OCI-LY7 (cell line): ENCODE measurements at regions not wholly inside any gene's neighbourhood (a gene's known extent, or its start where the extent isn't known, plus 50 kb on each side); places are given as distances from the start of the nearest gene placed in this dataset.

ENCODE experiments used
- BruUV-seq: library from RNA; stranded (reverse); fragments of 400-500 nt; replicated peaks from 2 replicates; lab custom pipeline; 2021; lab: Mats Ljungman, UMichigan
- CTCF ChIA-PET: fragments of 300-600 bp; sonication (Branson Sonifier 250); formaldehyde crosslinking; loops from one replicate; lab custom pipeline; 2022; ENCODE audit warnings: antibody characterized with exemption; ENCODE audit not compliant: unreplicated experiment; lab: Charles Lee
- POLR2A ChIA-PET: fragments of 300-600 bp; sonication (Branson Sonifier 250); formaldehyde crosslinking; loops from one replicate; lab custom pipeline; 2022; ENCODE audit warnings: antibody characterized with exemption; lab: Charles Lee
- DNase-seq: peaks from one replicate; pipeline ENCODE4 v3.0.0-alpha.2; 2015; ENCODE audit warnings: low spot score
- H2AFZ ChIP-seq: fragments of 200-600 bp; sonication (generic), shearing (Covaris generic); 2 replicates; pipeline ENCODE4 v1.6.1; 2014; ENCODE audit warnings: mild to moderate bottlenecking, antibody characterized with exemption, low read length, moderate library complexity
- H3K27ac ChIP-seq: fragments of 200-600 bp; sonication (generic); 2 replicates; pipeline ENCODE4 v1.5.1; 2014; ENCODE audit warnings: mixed run types, low read depth, mild to moderate bottlenecking, moderate library complexity, low read length, inconsistent platforms; ENCODE audit not compliant: poor library complexity, severe bottlenecking
- H3K36me3 ChIP-seq: fragments of 200-600 bp; sonication (generic); 2 replicates; pipeline ENCODE4 v1.6.1; 2014; ENCODE audit warnings: mild to moderate bottlenecking, antibody characterized with exemption, low read length, moderate library complexity, mixed read lengths; ENCODE audit not compliant: insufficient read depth
- H3K4me1 ChIP-seq: fragments of 200-600 bp; sonication (generic); 2 replicates; pipeline ENCODE4 v1.5.1; 2014; ENCODE audit warnings: mild to moderate bottlenecking, low read length; ENCODE audit not compliant: insufficient read depth, poor library complexity, severe bottlenecking
- H3K4me2 ChIP-seq: fragments of 200-600 bp; sonication (generic); 2 replicates; pipeline ENCODE4 v1.6.1; 2014; ENCODE audit warnings: mild to moderate bottlenecking, low read length
- H3K4me3 ChIP-seq: fragments of 200-600 bp; sonication (generic); 2 replicates; pipeline ENCODE4 v1.5.1; 2014; ENCODE audit warnings: mild to moderate bottlenecking, low read depth, low read length; ENCODE audit not compliant: poor library complexity, severe bottlenecking
- H3K79me2 ChIP-seq: fragments of 200-600 bp; sonication (generic); 2 replicates; pipeline ENCODE4 v1.6.1; 2016; ENCODE audit warnings: low read depth, mild to moderate bottlenecking, low read length, moderate library complexity, mixed read lengths; ENCODE audit not compliant: insufficient read depth
- H3K9me2 ChIP-seq: fragments of 200-600 bp; sonication (generic); 2 replicates; pipeline ENCODE4 v1.6.1; 2016; ENCODE audit warnings: mild to moderate bottlenecking, low read length, mixed read lengths; ENCODE audit not compliant: insufficient read depth
- H3K9me3 ChIP-seq: fragments of 200-600 bp; sonication (generic); 2 replicates; pipeline ENCODE4 v1.6.1; 2014; ENCODE audit warnings: mild to moderate bottlenecking, mixed run types, low read length, mixed read lengths
- H4K20me1 ChIP-seq: fragments of 200-600 bp; sonication (generic); 2 replicates; pipeline ENCODE4 v1.6.1; 2014; ENCODE audit warnings: mild to moderate bottlenecking, antibody characterized with exemption, low read length, moderate library complexity, mixed read lengths; ENCODE audit not compliant: insufficient read depth
- EZH2phosphoT487 ChIP-seq: fragments of 200-600 bp; sonication (generic); IDR thresholded peaks from 2 replicates; pipeline ENCODE4 v1.6.1; 2018; ENCODE audit warnings: low read depth, borderline replicate concordance, mild to moderate bottlenecking, mixed run types, antibody characterized with exemption, low read length, moderate library complexity, mixed read lengths
- intact Hi-C: fragments of 100-400 bp; cut with micrococcal nuclease; formaldehyde crosslinking; loops from one replicate; pipeline ENCODE4 v1.10.0; 2022; ENCODE audit not compliant: unreplicated experiment
- TF ChIP-seq, protein P1 (sequence below): fragments of 200-600 bp; sonication (generic); conservative IDR thresholded peaks from 2 replicates; pipeline ENCODE4 v1.5.1; 2014; ENCODE audit warnings: mild to moderate bottlenecking, antibody characterized with exemption, low read length, moderate library complexity, mixed read lengths

DNA sequence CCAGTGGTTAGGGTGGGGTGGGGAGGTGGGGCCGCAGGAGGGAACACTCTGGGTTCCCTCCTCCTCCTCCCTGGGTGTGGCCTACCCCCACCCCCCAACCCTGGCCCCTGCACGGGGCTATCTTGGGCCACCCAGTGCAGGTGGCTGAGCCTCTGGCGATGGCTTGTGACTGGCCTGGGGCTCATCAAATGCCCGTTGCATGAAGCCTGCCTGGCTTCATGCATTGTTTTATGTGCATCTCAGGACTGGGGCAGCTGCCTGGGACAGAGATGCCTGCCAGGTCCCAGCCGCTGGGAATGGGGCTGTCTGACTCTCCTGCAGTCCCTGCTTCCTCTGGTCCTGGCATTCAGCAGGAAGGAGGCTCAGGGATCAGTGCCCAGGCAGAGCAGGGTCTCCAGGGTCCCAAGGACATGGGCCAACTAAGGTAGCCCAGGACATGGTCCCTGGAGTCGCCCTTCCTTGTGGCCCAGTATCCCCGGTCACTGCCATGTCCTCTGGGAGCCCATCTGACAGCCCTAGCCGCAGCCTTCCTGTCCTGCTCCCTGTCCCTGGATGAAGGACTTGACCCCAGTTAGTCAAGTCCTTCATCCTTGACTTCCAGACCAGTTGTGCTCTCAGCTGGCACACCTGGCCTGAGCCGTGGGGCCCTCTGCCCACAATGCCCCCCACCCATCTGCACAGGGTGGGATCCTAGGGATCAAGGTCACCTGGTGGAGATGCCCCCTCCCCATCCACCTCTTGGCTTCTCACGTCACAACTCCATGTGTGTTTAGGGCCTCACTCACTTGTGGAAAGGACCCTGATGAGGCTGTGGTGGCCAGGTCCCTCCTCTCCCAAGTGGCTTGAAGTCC is 112.1 kb upstream of the FGF3 start:
- ChIA-PET CTCF (no interaction called here), POLR2A (no interaction called here)
- Histone ChIP-seq H3K4me1 (no peaks in the 10 kb centered on the region), H3K27ac (no peak overlapping the region), H4K20me1 (no peaks in the 10 kb centered on the region), H3K4me2 (no peak overlapping the region), H3K36me3 (no peaks in the 10 kb centered on the region), H3K4me3 (no peak overlapping the region), H3K9me3 (no peaks in the 10 kb centered on the region), H3K9me2 (no peaks in the 10 kb centered on the region), H3K79me2 (no peaks in the 10 kb centered on the region), H2AFZ (no peak overlapping the region)
- no peak for DNase-seq
- BruUV-seq = no TSS peak
- TF ChIP-seq, protein P1, sequence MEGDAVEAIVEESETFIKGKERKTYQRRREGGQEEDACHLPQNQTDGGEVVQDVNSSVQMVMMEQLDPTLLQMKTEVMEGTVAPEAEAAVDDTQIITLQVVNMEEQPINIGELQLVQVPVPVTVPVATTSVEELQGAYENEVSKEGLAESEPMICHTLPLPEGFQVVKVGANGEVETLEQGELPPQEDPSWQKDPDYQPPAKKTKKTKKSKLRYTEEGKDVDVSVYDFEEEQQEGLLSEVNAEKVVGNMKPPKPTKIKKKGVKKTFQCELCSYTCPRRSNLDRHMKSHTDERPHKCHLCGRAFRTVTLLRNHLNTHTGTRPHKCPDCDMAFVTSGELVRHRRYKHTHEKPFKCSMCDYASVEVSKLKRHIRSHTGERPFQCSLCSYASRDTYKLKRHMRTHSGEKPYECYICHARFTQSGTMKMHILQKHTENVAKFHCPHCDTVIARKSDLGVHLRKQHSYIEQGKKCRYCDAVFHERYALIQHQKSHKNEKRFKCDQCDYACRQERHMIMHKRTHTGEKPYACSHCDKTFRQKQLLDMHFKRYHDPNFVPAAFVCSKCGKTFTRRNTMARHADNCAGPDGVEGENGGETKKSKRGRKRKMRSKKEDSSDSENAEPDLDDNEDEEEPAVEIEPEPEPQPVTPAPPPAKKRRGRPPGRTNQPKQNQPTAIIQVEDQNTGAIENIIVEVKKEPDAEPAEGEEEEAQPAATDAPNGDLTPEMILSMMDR = no peak
- no peak for TF ChIP-seq EZH2phosphoT487
- intact Hi-C loops = no loop called here

DNA sequence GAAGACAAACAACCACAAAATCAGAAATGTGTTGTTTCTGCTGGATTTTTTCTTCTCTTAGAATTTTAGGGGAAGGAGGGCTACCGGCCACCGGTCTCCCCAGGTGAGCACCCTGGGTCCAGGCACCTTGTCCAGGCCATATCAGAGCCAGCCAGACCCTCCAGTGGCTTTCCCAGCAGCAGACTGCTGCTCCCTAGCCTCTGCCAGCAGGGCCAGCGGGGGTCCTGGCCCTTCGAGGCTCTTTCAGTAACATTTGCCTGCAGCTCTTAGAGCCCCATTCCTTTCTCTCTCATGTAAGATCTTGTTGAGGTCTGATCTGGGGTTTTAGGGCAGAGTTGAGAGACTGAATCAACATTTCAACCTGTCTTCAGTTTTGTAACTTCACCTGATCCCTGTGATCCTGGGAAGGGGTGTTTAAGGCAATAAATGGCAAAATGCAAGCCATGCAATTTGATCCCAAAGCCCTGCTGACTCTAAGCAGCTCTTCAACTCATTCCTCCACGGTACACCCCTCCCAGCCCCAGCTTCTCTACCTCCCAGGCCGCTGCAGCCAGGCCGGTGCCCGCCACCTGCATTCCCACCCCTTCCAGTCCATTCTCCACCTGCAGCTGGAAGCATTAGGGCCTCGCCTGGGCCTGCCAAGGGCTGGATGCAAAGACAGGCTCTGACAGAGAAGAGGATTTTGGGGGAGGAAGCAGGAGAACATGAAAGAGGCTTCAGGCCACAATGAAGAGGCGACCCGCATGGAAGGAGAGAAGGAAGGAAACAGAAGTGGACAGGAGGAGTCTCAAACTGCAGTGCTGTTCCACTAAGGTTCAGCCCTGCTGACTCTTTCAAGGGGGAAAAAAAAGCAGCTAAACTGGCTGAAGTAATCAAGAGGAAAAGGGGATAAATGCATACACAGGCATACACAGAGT is 113.0 kb upstream of the FGF3 start:
- CTCF ChIA-PET = no interaction called here
- intact Hi-C loops = no loop called here
- no peaks in the 10 kb centered on the region for H3K79me2 ChIP-seq
- DNase-seq = no peak
- no peaks in the 10 kb centered on the region for H4K20me1 ChIP-seq
- TF ChIP-seq EZH2phosphoT487 = no peak
- TF ChIP-seq, protein P1 = no peak
- no peaks in the 10 kb centered on the region for H3K4me1 ChIP-seq
- no peaks in the 10 kb centered on the region for H3K9me3 ChIP-seq
- POLR2A ChIA-PET = no interaction called here
- no peaks in the 10 kb centered on the region for H3K9me2 ChIP-seq
- H2AFZ ChIP-seq = no peak overlapping the region
- no peak overlapping the region for H3K4me2 ChIP-seq
- H3K36me3 ChIP-seq = no peaks in the 10 kb centered on the region
- H3K27ac ChIP-seq = no peak overlapping the region
- no TSS peak for BruUV-seq
- no peak overlapping the region for H3K4me3 ChIP-seq
